ENCODE measurements at regions not wholly inside any gene's neighbourhood (a gene's known extent, or its start where the extent isn't known, plus 50 kb on each side); places are given as distances from the start of the nearest gene placed in this dataset.

DNA sequence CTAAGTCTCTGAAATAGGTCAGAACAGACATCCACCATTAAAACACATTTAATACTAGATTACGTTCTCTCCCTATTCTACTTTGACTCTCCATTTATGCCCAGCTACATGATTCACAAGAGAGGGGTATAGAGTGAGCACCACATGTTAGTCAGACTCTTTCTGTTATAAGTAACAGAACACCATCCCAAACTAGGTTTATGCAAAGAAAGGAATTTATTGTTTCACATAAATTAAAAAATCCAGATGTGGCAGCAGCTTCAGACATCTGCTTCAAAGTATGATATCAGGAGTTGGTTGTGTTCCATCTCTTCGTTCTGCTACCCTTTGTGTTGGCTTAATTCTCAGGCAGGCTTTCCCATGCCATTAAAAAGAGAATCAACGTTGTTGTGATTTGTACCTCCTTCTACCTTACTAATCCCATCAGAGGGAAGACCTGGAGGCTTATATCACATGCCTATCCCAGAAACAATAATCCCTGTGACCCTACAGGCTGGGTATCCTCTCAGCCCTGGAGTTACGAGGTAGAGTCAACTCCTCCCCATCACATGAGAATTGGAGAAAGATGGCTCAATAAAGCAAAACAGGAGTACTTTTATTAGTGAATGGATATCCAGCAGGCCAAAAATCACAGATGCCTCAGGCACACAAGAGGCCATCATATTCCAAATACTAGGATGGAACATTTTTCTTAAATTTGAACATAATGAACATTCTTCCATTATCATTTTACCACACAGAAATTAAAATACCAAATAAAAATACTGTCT, 163.2 kb downstream of the SLC7A11 start:
- no peak for DNase-seq

DNA sequence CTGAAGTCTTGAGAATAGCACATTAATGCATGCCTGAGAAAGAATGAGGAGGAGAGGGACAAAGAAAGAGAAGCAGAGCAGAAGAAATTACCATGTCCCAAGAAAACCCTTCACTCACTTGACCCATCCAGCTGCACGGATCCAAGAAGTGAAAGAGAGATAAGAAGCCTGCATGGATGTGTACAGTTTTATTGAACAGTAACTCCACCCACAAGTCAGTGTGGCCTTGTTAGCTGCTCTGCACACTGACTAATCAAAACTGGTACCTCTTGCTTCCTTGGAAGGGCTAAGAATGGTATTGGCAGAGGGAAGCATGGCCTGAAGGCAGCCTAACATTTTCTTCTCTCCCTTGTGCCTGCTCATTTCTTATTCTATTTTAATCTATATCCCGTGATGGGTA, 163.9 kb downstream of the SLC7A11 start:
- DNase-seq, result no peak

DNA sequence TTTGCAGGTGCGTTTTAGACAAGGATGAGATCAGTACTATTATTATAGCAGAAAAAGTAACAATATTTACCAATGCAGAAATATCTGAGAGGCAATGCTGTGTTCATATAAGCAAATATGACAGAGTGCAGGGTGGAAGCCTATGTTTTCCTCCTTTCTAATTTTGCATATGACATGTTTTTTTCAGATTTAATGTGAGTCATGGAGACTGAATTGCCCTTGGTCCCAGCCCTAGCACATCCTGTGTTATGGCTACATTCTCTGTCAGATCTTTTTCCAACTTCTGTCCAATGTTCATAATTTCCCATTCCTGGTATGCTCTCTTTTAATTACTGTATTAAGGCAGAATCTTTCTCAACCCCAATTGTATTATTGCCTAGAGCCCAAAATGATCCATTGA, 165.6 kb downstream of the SLC7A11 start:
- DNase-seq, result no peak

DNA sequence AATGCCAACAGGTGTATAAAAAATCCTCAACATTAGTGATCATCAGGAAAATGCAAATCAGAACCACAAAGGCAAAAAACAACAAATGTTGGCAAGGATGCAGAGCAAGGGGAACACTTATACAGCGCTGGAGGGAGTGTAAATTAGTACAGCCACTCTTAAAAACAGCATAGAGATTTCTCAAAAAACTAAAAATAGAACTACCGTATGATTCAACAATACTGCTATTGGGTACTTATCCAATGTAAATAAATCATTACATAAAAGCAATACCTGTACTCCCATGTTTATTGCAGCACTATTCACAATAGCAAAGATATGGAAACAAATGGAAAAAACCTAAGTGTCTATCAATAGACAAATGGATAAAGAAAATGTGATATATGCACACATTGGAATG, 171.3 kb downstream of the SLC7A11 start:
- DNase-seq, result no peak

DNA sequence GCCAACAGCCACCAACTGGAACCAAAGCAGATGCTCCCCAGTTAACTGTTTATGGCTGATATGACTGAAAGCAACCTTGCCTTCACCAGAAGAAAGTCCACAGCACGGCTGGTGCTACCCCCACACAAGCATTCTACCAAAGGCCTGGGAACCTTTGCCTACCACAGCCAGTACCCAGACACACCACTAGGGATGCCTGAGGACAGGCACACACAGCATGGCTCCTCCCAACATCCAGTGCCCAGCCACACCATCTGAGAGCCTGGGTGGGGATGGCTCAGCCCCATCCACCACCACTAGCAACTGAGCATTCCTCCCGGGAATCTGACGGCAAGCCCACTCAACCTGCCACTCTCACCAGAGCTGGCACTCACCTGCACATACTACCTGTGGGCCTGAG, 178.6 kb downstream of the SLC7A11 start:
- no peak for DNase-seq

DNA sequence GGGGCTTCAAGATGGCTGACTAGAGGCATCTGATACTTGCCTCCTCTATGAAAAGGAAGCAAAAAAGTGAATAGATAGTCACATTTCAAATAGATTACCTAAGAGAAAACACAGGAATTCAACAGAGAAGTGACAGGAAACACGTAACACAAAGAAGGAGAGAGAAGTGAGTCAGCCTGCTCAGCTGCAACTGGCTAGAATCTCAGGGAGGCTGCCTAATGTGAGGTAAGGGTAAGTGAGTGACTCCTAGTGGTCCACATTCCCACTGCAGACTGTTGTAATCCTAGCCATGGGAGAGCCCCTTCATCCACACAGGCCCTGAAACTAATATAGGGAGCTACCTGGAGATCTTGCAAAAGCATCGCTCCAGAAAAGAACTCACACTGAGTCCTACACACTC, 179.2 kb downstream of the SLC7A11 start:
- DNase-seq, result no peak

DNA sequence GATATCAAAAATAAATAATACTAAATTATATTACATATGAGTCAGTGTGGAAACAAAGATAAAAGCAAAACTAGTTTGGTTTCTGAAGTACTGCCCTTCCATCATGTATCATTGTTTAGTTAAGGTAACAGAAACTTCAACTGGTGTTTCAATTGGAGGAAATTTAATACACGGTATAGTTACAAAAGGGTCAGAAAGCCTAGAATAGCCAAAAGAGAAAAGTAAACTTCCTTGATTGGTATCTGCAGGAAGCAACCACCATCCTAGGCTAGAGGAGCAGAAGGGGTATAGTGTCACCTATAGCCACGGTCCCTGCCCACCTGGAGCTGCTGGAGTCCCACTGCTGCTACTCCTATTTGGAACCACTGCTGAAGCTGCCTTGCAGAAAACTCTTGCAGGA, 185.6 kb downstream of the SLC7A11 start:
- no peak for DNase-seq

DNA sequence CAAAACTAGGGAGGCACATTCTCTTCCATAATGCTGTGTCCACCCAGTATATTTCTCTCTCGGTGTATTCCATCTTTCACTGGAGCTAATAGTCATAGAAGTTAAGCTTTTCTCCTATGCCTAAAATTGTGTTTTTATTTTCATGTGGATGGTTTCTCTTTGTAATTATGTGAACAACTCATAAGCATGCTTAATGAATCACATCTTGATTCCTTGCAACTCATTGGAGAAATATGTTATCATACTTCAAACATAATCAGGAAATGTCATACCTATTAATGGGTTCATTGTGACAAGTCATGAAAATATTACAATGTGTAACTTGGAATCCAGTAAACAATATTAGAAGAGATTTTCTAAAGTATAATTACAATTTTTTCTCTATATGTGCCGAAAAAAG, 186.3 kb downstream of the SLC7A11 start:
- DNase-seq, result no peak

DNA sequence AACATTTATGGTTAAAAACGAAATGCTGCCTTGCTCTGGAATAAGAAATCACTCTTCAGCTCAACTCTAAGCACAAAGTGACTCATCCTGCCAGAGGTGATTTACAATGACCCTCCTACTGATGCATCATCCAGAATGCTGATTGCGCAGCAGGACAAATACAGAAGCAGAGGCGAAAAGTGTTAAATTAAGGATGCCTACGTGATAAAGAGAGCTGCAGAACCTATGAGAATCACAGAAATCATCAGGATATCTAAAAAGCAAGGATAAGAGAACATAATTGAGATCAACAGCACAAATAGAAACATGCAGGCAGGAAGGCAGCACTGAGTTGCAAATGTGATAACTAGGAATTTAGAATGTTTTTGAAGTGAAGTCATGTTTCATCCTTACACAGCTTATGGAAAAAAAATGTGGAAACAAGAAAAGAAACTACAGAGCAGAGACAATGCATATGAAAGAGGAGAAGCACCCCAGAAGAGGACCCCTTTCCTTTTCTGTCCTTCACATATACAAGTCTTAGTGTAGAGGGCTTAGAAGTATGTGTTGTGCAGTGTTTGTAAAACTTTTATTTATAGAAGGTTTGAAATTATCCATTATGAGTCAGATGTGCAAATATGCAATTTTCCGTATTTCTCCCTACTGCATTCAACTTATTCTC, 188.4 kb downstream of the SLC7A11 start:
- no peak for DNase-seq

DNA sequence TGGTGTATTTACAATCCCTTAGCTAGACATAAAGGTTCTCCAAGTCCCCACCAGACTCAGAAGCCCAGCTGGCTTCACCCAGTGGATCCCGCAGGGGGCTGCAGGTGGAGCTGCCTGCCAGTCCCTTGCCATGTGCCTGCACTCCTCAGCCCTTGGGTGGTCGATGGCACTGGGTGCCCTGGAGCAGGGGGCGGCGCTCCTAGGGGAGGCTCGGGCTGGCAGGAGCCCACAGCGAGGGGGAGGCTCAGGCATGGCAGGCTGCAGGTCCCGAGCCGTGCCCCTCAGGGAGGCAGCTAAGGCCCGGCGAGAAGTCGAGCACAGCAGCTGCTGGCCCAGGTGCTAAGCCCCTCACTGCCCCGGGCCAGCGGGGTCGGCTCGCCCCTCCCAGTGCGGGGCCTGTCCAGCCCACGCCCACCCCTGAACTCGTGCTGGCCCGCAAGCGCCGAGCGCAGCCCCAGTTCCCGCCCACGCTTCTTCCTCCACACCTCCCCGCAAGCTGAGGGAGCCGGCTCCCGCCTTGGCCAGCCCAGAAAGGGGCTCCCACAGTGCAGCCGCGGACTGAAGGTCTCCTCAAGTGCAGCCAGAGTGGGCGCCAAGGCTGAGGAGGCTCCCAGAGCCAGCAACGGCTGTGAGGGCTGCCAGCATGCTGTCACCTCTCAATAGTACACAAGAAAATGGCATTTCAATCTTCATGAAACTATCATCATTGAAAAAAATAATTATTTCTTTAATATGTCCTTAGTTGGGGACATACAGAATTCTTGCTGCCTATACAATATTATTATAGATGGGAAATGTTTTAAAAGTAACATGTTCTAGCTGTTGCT, 189.1 kb downstream of the SLC7A11 start:
- no peak for DNase-seq

DNA sequence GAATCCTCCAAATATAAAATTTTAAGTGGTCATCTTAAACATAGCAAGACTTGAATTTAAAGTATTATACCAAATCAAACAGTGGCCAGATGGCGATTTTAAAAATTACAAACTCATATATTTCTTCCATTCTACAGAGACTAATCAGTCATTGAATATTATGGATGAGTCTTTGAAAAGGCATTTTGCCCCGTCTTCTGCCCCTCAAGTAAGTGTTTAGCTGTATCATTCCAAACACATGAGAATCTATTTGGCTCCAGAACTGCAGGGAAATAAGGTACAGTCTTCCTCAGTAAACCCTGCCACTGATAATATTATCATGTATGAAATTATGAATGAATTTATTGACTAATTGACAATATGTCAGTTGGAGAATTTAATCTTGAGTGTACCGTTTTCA, 191.0 kb downstream of the SLC7A11 start:
- no peak for DNase-seq

DNA sequence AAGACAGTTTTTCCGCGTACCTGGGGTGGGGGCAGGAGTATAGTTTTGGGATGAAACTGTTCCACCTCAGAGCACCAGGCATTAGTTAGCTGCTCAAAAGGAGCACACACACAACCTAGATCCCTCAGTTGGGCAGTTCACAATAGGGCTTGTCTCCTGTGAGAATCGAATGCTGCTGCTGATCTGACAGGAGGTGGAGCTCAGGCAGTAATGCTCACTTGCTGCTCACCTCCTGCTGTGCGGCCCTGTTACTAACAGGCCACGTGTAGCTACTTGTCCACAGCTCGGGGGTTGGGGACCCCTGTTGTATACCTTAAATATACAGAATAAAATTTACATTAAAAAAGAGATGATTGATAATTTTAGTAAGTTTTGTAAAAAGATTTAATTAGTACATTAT, 191.5 kb downstream of the SLC7A11 start:
- DNase-seq, result no peak

DNA sequence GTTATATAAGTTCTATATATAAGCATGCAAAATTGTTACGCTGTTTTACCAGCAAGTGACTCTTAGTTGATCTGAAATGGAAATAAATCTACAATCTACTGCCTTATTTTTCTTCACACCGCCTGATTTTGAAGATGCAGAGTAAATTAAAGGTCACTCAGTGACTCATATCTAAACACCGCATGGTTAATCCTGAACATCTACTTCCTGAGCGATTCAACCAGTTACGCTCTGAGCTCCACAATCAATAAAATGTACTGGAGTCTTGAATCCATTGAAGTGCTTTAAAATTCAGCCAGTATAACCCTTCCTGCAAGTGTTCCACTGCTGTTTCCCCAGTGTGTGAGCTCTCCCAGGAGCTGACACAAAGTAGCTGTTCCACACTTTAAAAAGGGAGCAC, 192.8 kb downstream of the SLC7A11 start:
- no peak for DNase-seq

DNA sequence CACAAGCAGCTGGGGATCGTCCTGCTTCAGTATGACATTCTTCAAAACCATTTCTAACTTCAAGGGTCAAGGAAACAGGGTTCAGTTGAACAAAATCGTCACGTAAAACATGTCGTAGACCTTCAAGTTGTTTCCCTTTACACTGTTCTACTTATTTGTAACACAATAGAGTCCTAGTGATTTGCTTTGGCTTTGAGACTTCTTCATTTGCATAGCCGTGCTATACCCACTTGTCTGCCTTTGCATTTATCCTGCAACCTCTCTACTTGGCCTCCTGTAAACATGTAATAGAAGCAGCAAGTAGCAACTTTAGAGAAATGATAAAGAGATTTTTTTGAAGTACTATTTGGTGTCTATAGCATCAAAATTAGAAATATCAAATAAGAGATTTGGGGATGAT, 194.9 kb downstream of the SLC7A11 start:
- no peak for DNase-seq

DNA sequence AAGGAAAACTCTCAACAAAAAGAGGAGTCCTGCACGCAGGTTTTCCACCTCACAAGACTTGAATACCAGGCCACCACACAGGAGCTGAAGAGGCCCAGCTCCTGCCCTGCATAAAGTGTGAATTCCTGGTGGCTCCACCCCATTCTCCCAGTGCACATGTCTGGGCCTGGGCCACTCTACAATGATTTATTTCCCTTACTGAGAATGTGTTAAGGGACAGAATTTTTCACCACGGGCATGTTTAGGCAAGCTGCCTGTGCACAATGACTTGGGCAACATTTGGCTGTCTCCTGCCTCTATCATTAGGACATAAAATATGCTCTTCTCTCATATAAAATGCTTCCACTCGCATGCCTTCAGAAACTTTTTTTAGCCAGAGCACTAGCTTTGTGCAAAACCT, 197.1 kb downstream of the SLC7A11 start:
- no peak for DNase-seq

DNA sequence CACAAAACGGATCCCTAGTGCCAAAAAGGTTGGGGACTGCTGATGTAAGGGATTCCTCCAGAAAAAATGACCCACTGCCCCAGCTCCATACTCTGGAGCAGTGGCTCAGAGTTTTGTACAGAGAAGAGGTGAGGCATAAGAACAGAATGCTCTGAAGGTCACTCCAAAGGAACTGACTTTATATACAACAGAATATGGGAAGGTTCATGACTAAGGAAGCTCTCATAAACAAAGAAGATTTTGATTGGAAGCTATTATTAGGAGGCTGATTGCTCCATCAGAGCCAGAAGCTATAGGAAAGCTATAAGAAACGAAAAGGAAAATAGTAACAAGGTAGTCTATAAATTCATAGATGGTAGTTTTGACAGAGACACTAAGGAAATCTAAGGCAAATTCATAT, 203.1 kb downstream of the SLC7A11 start:
- DNase-seq, result no peak

DNA sequence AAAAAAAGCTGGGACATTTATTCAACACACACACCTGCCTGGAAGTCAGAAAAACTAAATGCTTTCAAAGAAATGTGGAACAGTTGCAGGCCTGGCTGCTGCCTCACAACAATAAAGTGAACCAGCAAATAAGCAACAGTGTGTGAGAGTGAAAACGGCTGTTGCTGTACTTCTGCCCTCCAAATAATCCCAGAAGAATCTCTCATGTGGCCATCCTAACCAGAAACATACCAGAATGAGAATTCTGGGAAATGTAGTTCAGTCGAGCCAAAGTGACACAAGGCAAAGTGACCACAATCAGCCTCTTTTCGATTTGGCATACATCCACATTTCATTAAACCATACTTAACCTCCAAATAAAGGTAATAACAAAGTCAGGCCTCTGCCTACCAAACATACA, 204.5 kb downstream of the SLC7A11 start:
- DNase-seq, result no peak

DNA sequence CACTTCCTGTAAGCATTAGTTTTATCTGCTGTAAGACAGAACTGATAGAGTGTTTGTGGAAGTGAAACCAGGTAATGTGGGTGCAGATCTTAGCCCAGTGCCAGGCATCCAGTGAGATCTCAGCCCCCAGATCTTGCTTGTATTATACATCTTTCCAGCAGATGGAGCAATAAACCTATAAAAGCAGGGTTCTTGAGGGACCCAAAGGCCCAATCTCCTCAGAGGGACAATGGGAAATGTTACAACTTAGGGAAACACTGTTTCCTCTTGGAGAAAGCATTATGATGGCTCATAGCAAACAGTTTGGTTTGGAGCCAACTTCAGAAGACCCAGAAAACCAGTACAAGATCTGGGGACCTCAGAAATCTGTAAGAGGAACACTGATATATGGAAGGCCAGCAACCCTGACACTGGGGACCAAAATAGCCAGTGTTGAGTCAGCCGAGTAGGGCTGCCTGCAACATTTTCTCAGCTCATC, 206.3 kb downstream of the SLC7A11 start:
- DNase-seq, result no peak

DNA sequence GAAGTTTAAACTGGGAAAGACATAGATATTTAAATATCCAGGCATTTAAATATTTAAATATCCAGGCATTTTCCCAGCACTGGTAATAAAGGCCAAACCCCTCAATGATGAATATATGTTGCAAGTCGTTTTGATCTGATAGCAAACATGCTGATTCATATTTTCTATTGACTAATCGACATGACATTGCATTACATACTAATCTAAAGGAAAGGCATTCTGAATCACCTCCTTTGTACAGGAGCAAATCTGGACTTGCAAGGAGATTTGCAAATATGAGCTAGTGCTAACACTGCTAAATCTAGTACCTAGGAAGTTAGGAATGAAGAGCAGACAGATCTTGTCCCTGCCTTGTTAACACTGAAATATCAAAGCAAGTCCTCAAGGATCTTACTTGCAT, 207.3 kb downstream of the SLC7A11 start:
- no peak for DNase-seq

DNA sequence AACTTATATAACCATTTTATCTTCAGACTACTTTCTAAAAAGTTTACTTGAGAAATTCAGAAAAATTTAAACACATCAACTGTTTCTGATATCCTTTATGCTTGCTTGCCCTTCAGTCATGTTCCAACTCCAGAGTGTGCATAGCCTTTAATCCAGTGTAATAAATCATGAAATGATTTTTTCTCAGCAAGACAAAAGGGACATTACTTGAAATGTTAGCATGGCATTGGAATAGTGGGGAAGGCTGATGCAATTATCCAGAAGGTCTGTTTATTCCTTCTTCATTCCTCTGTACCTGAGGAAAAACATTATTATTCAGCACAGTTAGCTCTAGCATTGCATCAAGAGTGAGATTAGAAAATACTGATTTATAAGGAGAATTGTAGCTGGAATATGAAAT, 209.9 kb downstream of the SLC7A11 start:
- no peak for DNase-seq

DNA sequence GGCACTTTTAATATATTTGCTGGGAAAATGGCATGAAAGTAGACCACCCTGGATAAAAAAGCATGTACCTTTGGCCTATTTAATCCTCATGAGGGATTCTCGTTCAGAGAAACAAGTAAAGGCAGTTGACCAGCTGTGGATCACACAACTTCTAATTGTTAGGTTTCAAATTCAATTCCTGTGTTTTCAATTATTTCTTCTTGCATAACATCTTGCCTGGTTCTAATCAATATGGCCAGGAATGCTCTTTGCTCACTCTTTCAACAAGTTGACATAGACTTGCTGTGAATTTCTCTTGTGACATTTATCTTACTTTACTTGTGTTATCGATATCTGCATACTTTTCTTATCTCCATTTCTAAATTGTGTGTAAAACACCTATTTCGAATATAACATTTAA, 211.8 kb downstream of the SLC7A11 start:
- DNase-seq, result no peak

DNA sequence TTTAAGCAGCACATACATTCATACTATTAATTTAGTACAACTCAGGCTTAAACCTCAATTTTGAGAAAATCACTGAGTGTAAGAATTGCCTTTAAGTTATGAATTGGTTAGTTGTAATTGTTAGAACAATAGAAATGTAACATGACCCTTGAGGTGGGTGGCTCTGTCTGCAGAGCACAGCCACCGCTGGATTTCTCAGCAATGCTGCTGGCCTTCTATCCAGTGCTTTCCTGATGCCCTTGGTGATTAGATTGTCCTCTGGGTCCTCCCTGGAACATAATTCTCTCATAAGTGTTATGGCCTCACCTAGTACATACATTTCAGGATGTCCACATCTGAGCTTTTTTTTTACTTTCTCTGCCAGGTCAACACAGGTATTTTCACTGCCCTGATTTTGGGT, 213.2 kb downstream of the SLC7A11 start:
- no peak for DNase-seq

DNA sequence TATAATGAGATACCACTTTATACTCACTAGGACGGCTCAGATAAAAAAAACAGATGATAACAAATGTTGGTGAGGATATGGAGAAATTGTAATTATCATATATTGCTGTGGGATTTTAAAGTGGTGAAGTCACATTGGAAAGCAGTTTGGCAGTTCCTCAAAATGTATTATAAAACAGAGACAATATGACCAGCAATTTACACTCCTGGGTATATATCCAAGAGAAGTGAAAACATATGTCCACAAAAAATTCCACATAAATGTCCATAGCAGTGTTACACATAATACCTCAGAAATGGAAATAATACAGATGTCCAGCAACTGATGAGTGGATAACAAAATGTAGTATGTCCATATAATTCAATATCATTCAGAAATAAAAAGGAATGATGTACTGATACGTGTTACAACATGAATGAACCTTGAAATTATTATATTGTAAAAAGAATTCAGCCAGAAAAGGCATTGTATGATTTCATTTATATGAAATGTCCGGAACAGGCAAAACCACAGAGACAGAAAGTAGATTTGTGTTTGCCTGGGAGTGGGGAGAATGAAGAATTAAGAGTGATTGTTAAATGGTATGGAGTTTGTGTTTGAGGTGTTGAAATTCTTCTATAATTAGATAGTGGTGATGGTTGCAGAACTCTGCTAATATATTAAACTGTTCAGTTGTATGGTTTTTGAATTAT, 220.9 kb downstream of the SLC7A11 start:
- DNase-seq, result no peak

All from stimulated activated CD4-positive, alpha-beta T cell treated with anti-CD3 and anti-CD28 coated beads, Interleukin-4, amount 100 ng/mL, for 24 hours (primary cell).